Osteocyte (in vitro differentiated cells): ENCODE measurements at regions not wholly inside any gene's neighbourhood (a gene's known extent, or its start where the extent isn't known, plus 50 kb on each side); places are given as distances from the start of the nearest gene placed in this dataset.

Experiments
- DNase-seq: peaks from one replicate; pipeline ENCODE4 v3.0.0; 2021; ENCODE audit warnings: mixed read lengths; ENCODE audit not compliant: unreplicated experiment; ENCODE audit errors: extremely low spot score
- H3K27ac Mint-ChIP-seq: one replicate; pipeline ENCODE4 v1.8.0; 2021; ENCODE audit warnings: mild to moderate bottlenecking, mixed read lengths; ENCODE audit not compliant: unreplicated experiment
- H3K27me3 Mint-ChIP-seq: one replicate; pipeline ENCODE4 v1.8.0; 2021; ENCODE audit warnings: mixed read lengths; ENCODE audit not compliant: unreplicated experiment
- H3K36me3 Mint-ChIP-seq: one replicate; pipeline ENCODE4 v1.8.0; 2021; ENCODE audit warnings: mixed read lengths; ENCODE audit not compliant: unreplicated experiment
- H3K4me1 Mint-ChIP-seq: one replicate; pipeline ENCODE4 v1.8.0; 2021; ENCODE audit warnings: mixed read lengths; ENCODE audit not compliant: unreplicated experiment
- H3K4me3 Mint-ChIP-seq: one replicate; pipeline ENCODE4 v1.8.0; 2021; ENCODE audit warnings: mild to moderate bottlenecking, moderate library complexity, mixed read lengths; ENCODE audit not compliant: unreplicated experiment
- H3K9me3 Mint-ChIP-seq: one replicate; pipeline ENCODE4 v1.8.0; 2021; ENCODE audit warnings: mixed read lengths; ENCODE audit not compliant: unreplicated experiment
- TF ChIP-seq, protein P1 (sequence below): fragments of 200-600 bp; sonication (generic); IDR thresholded peaks from 2 replicates; pipeline ENCODE4 v1.5.0; 2021; ENCODE audit warnings: antibody characterized with exemption, mild to moderate bottlenecking, moderate library complexity

DNA sequence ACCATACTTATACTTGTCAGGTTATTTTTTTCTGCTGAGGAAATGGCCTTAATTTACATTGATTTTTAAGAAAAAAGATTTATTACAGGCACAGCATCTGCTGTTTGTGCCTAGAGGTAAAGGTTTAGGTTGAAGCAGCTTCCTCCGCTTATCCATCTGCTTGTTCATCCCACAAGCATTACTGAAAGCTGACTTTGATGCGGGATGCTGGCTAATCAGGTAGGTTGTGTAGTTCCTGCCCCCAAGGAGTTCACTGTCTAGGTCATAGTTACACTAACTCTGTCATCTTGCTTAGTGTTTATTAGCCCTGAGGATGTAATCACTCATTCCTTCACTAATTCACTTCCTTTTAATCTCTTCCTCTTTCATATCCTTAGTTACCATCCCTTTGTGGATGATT, 377.7 kb upstream of the KAZN start:
- Mint-ChIP-seq H3K27me3 (no peaks in the 10 kb centered on the region), H3K9me3 (peaks cover 43% of the 10 kb centered on the region), H3K27ac (no peak overlapping the region), H3K36me3 (no peaks in the 10 kb centered on the region), H3K4me1 (no peaks in the 10 kb centered on the region), H3K4me3 (no peak overlapping the region)
- no peak for DNase-seq
- TF ChIP-seq, protein P1, sequence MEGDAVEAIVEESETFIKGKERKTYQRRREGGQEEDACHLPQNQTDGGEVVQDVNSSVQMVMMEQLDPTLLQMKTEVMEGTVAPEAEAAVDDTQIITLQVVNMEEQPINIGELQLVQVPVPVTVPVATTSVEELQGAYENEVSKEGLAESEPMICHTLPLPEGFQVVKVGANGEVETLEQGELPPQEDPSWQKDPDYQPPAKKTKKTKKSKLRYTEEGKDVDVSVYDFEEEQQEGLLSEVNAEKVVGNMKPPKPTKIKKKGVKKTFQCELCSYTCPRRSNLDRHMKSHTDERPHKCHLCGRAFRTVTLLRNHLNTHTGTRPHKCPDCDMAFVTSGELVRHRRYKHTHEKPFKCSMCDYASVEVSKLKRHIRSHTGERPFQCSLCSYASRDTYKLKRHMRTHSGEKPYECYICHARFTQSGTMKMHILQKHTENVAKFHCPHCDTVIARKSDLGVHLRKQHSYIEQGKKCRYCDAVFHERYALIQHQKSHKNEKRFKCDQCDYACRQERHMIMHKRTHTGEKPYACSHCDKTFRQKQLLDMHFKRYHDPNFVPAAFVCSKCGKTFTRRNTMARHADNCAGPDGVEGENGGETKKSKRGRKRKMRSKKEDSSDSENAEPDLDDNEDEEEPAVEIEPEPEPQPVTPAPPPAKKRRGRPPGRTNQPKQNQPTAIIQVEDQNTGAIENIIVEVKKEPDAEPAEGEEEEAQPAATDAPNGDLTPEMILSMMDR: no peak

DNA sequence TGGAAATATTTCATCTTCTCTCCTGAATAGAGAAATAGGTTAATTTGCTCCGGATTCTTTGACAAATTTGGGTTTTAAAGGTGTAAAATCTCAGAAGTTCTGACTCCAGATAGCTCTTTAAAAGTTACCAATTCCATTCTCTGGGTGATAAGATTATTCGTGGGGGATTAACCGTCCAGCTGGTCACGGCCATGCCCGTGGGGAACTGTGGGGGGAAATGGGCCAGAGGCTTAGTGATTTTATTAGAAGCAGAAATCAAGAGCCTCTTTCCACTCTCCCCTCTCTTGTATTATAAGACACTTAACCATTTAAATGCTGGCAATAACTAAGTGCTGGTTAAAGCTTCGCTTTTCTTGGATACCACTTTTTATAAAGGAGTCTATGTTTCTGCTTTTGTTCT, 376.4 kb upstream of the KAZN start:
- no peaks in the 10 kb centered on the region for H3K27me3 Mint-ChIP-seq
- no peak overlapping the region for H3K27ac Mint-ChIP-seq
- H3K9me3 Mint-ChIP-seq: peaks cover 43% of the 10 kb centered on the region
- no peaks in the 10 kb centered on the region for H3K36me3 Mint-ChIP-seq
- no peaks in the 10 kb centered on the region for H3K4me1 Mint-ChIP-seq
- no peak for DNase-seq
- TF ChIP-seq, protein P1: no peak
- H3K4me3 Mint-ChIP-seq: no peak overlapping the region

DNA sequence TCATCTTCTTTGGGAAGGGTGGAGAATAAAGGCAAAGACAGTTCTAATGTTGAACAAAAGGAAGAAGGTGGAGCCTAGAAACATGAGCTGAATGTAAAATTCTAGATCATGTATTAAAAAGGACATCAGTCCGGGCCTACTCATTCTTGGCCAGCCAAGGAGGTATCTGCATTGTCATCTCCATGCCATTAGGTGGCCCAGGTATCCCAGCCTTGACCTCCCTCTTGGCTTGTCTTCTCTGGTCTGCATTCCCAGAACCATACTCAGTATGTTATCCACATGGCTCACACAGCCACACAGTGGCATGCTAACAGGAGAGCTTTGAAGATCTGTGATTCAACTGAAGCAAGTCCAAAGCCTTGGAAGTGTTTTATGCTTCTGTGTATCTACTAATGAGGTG, 369.8 kb upstream of the KAZN start:
- Mint-ChIP-seq H3K27ac (no peak overlapping the region), H3K36me3 (no peaks in the 10 kb centered on the region), H3K27me3 (no peaks in the 10 kb centered on the region), H3K4me1 (no peaks in the 10 kb centered on the region), H3K9me3 (peaks cover 34% of the 10 kb centered on the region), H3K4me3 (no peak overlapping the region)
- TF ChIP-seq, protein P1: no peak
- no peak for DNase-seq

DNA sequence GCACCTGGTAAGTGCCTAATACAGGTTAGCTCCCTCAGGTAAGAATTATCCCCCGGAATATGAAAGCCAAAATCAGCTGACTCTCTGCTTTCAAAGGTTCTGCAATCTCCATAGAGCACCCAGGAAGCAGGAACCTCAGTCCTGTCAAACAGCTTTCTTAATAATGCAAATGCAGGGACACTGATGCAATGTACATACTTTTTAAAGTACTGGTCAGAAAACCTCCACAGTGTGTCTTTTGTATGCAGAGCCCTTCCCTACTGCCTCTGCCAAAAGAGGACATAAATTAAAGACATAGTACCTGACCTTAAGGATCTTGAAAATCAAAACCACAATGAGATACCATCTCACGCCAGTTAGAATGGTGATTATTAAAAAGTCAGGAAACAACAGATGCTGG, 365.0 kb upstream of the KAZN start:
- DNase-seq: no peak
- Mint-ChIP-seq H3K27me3 (no peaks in the 10 kb centered on the region), H3K4me3 (no peak overlapping the region), H3K36me3 (no peaks in the 10 kb centered on the region), H3K9me3 (peaks cover 13% of the 10 kb centered on the region), H3K4me1 (no peaks in the 10 kb centered on the region), H3K27ac (no peak overlapping the region)
- TF ChIP-seq, protein P1: no peak

DNA sequence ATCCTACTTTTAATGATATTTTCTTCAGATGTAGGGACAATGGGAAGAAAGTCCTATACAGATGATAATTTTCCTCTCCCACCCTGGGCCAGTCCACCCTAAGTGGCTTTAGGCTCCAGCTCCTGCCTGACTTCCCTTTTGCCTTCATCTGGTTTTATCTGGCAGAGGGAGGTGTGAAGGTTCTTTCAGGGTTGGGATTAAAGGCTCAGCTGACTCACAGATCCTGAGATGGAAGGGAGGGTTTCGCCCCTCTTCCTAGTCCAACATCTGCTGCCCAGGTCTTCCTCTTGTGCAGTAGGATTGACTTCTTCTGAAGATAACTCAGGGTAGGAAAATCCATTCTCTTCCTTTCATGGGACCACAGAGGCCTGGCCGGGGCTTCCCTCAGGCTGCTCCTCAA, 362.4 kb upstream of the KAZN start:
- Mint-ChIP-seq H3K36me3 (no peaks in the 10 kb centered on the region), H3K27ac (no peak overlapping the region), H3K27me3 (no peaks in the 10 kb centered on the region), H3K4me3 (no peak overlapping the region), H3K4me1 (no peaks in the 10 kb centered on the region), H3K9me3 (peaks cover 10% of the 10 kb centered on the region)
- DNase-seq: no peak
- TF ChIP-seq, protein P1: no peak
